ENCODE measurements at regions not wholly inside any gene's neighbourhood (a gene's known extent, or its start where the extent isn't known, plus 50 kb on each side); places are given as distances from the start of the nearest gene placed in this dataset.

DNA sequence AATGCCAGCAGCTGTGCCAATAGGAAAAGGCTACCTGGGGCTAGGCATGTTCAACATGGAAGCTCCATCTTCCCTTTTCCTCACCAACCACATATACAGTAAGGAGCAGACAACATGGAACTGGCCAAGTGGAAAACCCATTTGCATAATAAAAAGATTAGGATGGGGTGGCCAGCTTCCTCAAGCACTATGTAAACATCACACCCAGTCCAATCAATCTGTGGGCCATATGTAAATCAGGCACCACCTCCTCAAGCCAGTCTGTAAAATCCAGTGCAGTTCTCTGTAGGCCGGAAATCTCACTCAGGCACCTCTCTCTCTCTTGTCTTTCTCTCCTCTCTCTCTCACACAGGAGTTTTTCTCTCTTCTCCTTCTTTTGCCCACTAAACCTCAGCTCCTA lies 360.2 kb upstream of the GRIA1 start:
- no peak overlapping the region for H3K4me3 ChIP-seq (replicated peaks in 1 of 2; ENCODE audit: low read depth in 2 of 2, low read length in 2 of 2)
- no peak for DNase-seq (ENCODE audit: low read depth in 2 of 2)
- TF ChIP-seq, protein P1, sequence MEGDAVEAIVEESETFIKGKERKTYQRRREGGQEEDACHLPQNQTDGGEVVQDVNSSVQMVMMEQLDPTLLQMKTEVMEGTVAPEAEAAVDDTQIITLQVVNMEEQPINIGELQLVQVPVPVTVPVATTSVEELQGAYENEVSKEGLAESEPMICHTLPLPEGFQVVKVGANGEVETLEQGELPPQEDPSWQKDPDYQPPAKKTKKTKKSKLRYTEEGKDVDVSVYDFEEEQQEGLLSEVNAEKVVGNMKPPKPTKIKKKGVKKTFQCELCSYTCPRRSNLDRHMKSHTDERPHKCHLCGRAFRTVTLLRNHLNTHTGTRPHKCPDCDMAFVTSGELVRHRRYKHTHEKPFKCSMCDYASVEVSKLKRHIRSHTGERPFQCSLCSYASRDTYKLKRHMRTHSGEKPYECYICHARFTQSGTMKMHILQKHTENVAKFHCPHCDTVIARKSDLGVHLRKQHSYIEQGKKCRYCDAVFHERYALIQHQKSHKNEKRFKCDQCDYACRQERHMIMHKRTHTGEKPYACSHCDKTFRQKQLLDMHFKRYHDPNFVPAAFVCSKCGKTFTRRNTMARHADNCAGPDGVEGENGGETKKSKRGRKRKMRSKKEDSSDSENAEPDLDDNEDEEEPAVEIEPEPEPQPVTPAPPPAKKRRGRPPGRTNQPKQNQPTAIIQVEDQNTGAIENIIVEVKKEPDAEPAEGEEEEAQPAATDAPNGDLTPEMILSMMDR (IDR thresholded peaks at IDR 0.05; ENCODE audit: low read depth, low read length) = no peak

DNA sequence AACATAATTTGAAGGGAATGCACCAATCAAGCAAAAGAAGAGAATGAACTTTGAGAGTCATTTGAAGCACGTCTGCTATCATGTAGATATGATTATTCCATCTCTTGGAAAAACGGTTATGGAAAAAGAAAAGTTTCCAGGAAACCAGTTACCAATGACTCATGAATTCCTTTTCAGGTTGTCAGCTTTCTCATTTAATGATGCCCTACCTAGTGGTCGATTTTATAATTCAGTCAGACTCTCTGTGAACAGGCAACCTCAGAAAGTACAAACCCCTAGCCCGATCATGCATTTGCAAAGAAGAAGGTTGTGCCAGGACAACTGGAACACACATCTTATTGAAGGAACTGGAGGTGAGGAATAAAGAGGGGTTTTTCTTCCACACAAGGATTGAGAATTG lies 355.1 kb upstream of the GRIA1 start:
- peak in 1 of 2 donors; percentile 22 for DNase-seq (ENCODE audit: low read depth in 2 of 2)
- no peak overlapping the region for H3K4me3 ChIP-seq (replicated peaks in 1 of 2; ENCODE audit: low read depth in 2 of 2, low read length in 2 of 2)
- TF ChIP-seq, protein P1 (IDR thresholded peaks at IDR 0.05; ENCODE audit: low read depth, low read length) = no peak

DNA sequence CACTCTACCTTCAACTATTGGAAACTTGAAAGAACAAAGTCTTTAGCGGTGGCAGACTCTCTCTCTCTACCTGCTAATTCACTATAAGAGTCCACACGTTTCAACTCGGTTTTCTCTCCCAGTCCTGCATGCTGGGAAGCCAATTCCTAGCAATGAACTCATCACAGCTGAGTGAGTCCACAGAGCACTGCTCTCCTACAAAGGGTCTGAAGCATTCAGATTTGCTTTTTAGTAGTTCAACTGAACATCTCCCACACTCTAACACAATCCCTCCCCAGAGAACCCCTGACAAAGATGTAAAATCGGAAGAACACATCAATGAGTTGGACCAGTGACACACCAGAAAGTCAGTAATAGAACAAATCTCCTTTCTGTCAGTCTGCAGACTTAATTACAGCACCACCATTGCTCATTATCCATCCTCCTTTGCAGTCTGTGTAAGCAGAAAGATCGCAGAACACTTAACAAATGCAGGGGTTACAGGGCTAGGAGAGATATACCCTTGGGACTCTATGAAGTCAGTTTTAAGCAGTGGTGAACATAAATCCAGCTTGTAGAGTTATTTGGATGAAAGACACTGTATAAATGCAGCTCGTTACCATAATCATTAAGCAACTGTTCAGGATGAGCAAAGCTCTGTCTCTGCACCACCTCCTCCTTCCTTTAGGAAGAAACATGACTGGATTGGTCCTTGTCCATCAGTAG lies 353.4 kb upstream of the GRIA1 start:
- H3K4me3 ChIP-seq (replicated peaks in 1 of 2; ENCODE audit: low read depth in 2 of 2, low read length in 2 of 2) = no peak overlapping the region
- TF ChIP-seq, protein P1 (IDR thresholded peaks at IDR 0.05; ENCODE audit: low read depth, low read length) = no peak
- DNase-seq (ENCODE audit: low read depth in 2 of 2) = no peak

DNA sequence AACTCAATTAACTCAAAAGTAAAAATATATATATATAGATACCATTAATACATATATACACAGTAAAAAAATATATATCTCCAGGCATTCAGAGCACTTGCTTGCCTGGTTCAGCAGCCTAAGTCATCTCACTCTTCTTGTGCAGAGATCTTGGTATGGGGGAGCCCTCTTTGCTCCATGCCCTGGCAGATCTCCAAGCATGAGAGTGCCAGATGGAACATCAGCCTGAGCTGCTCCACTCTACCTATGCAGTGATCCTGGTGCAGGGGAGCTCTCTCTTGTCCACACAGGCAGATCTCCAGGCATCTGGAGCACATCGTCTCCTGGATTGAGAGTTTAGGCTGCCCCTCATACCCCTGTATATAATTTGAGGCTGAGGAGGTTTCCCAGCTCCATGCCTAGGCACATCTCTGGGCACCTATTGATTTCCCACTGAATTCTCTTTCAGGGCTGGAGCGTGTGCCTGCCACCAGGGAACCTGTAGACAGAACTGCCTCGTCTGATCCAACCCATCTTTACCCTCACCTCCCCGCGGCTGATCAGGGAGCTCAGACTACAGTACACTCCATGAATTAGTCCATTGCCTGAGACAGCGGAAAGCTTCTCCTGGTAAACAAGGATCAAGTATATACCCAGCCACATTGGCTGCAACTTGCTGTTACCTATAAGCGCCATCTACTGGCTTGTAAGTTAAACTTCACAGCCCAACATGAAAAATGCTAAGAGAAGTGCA lies 342.4 kb upstream of the GRIA1 start:
- DNase-seq (ENCODE audit: low read depth in 2 of 2) = peak; percentile 64 to 70

DNA sequence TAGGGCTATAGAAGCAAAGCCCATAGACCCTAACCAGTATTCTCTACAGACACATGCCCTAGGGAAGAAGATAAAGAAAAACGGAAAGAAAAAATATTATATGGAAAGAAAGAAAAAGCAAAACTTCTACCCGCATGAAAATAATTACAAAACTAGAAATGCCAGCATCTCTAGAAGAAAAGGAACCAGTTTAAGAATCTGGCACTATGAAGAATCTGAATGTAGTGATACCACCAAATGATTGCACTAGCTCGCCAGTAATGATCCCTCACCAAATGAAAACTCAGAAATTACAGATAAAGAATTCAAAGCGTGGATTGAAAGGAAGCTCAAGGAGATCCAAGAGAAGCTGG lies 341.9 kb upstream of the GRIA1 start:
- TF ChIP-seq, protein P1 (IDR thresholded peaks at IDR 0.05; ENCODE audit: low read depth, low read length) = no peak
- H3K4me3 ChIP-seq (replicated peaks in 1 of 2; ENCODE audit: low read depth in 2 of 2, low read length in 2 of 2) = no peak overlapping the region

More for the DNA sequence above, 342.4 kb upstream of the GRIA1 start:
- TF ChIP-seq, protein P1 (IDR thresholded peaks at IDR 0.05; ENCODE audit: low read depth, low read length) = peak; percentile 70
- H3K4me3 ChIP-seq (replicated peaks in 1 of 2; ENCODE audit: low read depth in 2 of 2, low read length in 2 of 2) = no peak overlapping the region

DNA sequence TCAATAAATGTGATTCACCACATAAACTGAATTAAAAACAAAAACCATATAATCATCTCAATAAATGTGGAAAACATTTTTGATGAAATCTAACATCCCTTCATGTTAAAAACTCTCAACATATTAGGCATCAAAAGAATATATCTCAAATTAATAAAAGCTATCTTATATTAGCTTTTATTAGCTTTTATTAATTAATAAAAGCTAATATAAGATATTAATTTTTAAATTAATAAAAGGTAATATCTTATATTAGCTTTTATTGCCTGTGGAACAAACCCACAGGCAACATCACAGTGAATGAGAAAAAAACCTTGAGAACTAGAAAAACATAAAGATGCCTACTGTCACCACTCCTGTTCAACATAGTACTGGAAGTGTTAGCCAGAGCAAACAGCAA lies 338.9 kb upstream of the GRIA1 start:
- no peak for DNase-seq (ENCODE audit: low read depth in 2 of 2)
- H3K4me3 ChIP-seq (replicated peaks in 1 of 2; ENCODE audit: low read depth in 2 of 2, low read length in 2 of 2) = no peak overlapping the region
- TF ChIP-seq, protein P1 (IDR thresholded peaks at IDR 0.05; ENCODE audit: low read depth, low read length) = no peak

More for the DNA sequence above, 341.9 kb upstream of the GRIA1 start:
- DNase-seq (ENCODE audit: low read depth in 2 of 2) = no peak
